Epithelial cell of proximal tubule (primary cell): ENCODE measurements at regions not wholly inside any gene's neighbourhood (a gene's known extent, or its start where the extent isn't known, plus 50 kb on each side); places are given as distances from the start of the nearest gene placed in this dataset.
"Not testable (repeated sequence)": the region's sequence is repeated elsewhere in the genome, so short reads cannot be mapped to it uniquely, and the experiment has no call there.

Experiments used
- DNase-seq: peaks from one replicate; pipeline ENCODE4 v3.0.0-alpha.2; 2011; ENCODE audit warnings: low read depth
- H3K4me3 ChIP-seq: 2 replicates; pipeline ENCODE4 v1.5.1; 2011; ENCODE audit warnings: low read depth, mild to moderate bottlenecking, low read length
- TF ChIP-seq, protein P1 (sequence below): conservative IDR thresholded peaks from 2 replicates; pipeline ENCODE4 v1.5.1; 2012; ENCODE audit warnings: low read depth, mild to moderate bottlenecking, low read length

DNA sequence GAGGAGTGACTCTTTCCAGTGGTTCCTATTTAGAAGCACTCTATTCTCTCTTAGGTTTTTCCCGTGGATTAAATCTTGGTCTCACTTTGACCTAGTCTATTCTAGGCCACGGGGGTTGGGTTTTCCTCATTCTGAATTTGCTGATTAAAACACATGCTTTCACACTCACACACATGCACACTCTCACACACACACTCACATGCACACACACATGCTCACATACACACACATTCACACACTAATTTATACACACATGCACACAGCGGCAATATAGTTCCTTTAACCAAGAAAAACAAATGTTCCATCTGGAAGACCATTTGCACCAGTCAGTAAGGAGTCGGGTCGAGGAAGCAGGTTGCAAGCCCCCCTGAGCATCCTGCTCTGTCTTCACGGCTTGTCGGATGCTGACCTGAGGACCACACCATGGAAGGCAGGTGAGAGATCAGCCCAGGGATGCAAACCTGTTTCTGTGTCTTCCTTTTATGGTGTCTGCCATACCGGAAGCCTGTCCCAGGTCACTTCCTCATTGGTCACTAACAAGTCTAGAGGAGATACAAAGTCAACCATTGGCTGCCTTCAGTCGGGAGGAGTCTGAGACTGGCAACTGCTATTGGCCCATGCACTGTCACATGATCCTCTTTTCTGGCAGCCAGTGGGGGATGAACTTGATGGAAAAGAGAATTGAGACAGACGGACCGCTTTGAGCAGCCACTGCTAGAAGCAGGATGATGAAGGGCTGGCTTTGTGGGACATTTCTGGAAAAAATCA, 330.8 kb downstream of the FGFR2 start:
- DNase-seq: no peak

DNA sequence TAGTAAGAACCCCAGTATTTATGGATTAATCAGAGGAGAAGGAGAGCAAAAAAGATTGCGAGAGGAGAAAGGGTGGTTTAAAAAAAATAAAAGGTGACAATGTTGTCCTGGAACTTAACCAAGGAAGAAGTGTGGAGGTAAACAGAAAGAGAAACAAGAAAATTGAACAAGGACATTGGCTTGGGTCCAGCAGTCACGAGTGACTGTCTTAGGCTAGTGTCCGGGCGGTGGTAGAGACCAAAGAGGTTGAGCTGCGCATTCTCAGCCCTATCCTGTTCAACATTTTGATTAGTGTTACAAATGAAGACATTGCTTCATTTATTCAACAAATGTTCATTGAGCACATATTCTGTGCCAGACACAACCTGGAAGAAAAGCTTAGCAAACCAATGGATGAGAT, 329.9 kb downstream of the FGFR2 start:
- DNase-seq: no peak
- TF ChIP-seq, protein P1, sequence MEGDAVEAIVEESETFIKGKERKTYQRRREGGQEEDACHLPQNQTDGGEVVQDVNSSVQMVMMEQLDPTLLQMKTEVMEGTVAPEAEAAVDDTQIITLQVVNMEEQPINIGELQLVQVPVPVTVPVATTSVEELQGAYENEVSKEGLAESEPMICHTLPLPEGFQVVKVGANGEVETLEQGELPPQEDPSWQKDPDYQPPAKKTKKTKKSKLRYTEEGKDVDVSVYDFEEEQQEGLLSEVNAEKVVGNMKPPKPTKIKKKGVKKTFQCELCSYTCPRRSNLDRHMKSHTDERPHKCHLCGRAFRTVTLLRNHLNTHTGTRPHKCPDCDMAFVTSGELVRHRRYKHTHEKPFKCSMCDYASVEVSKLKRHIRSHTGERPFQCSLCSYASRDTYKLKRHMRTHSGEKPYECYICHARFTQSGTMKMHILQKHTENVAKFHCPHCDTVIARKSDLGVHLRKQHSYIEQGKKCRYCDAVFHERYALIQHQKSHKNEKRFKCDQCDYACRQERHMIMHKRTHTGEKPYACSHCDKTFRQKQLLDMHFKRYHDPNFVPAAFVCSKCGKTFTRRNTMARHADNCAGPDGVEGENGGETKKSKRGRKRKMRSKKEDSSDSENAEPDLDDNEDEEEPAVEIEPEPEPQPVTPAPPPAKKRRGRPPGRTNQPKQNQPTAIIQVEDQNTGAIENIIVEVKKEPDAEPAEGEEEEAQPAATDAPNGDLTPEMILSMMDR: no peak
- H3K4me3 ChIP-seq: no peak overlapping the region

More for the DNA sequence above, 330.8 kb downstream of the FGFR2 start:
- TF ChIP-seq, protein P1: no peak
- no peak overlapping the region for H3K4me3 ChIP-seq

DNA sequence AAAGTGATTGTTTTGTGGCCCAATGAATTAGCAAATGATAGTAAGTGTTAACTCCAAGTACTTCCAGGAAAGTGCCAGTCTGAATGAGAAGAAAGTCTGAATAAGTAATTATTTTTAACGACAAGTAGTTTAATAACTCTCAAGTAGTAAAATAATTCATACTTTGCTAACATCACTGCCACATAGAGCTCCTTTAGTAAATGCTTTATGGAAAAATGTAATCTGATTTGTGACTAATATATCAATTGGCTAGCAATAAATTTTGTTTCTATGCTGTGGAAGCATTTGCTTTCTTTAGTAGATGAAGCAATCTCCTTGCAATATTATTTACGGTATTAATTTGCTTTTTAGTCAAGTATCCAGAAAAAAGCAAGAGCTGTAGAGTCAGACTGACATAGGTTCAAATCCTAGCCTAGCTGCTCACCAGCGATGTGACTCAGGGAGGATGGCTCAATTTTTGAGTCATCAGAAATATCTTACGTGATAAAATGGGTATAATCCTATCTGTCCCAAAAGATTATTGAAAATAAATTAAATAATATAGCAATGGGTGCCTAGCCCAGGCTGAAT, 329.3 kb downstream of the FGFR2 start:
- no peak for DNase-seq
- H3K4me3 ChIP-seq: no peak overlapping the region

DNA sequence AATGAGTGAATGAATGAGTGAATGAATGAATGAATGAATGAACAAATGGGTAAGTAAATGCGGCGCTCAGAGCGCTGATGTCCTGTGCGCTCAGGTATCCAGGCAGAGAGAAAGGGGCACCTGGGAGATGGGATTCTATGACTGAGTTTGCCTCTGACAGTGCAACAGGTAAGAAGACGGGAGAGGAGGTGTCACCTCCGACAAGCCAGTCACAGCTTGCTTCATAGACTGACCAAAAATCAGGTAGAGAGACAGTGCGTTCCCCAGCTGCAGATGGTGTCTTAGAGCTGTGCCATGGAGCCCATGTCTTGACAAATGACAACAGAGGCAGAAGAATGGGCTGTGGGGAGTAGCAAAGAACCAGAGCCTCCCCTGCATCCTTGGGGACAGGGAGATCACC, 327.3 kb downstream of the FGFR2 start:
- DNase-seq: no peak
- TF ChIP-seq, protein P1: no peak
- no peak overlapping the region for H3K4me3 ChIP-seq

More for the DNA sequence above, 329.3 kb downstream of the FGFR2 start:
- TF ChIP-seq, protein P1: no peak

DNA sequence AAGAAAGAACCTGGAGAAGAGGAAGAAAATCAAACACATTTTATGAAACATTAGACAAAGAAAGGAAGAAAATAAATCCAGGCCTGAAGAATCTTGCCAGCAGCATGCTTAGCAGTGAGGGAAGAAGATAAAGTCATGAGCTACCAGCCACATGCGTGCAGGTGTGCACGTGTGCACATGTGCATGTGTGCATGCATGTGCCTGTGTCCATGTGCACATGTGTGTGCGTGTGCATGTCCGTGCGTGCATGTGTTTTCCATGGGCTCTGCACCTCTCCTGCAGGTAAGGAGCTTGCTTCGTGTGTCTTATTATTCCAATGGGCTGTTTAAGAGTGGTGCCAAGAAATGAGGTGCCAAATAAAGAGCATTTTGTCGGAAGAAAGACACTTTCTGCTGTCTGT, 322.2 kb downstream of the FGFR2 start:
- DNase-seq: no peak
- TF ChIP-seq, protein P1: no peak
- H3K4me3 ChIP-seq: no peak overlapping the region

DNA sequence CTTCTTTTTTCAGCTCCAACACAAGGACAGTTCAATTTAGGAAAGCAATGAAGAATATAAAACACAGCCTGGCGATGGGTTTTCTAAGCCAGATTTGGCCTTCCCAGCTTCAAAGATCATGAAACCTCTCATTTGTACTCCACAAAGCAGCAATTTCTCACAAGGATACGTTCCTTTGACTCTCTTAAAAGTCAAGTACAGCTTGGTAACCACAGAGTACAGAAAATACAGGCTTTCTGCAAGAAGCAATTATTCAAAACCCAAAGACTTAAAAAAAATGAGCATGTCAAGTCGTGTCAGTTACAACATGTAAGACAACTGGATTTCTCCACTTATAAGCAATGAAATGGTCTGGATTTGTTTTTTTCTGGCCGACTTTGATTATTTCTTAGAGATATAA, 321.4 kb downstream of the FGFR2 start:
- DNase-seq: no peak
- TF ChIP-seq, protein P1: no peak
- H3K4me3 ChIP-seq: no peak overlapping the region

DNA sequence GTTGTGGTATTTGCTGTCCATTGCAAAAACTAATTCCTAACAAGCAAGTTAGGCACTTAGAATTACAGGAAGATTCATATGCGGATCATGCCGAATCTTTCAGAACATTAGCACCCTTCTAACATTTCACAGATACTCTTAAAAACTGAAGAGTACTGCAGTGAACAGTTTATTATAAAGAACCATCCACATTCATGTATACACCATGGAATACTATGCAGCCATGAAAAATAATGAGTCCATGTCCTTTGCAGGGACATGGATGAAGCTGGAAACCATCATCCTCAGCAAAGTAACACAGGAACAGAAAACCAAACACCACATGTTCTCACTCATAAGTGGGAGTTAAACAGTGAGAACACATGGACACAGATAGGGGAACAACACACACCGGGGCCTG, 319.9 kb downstream of the FGFR2 start:
- H3K4me3 ChIP-seq, DNase-seq: not testable (repeated sequence)
